CD4-positive, CD25-positive, alpha-beta regulatory T cell (primary cell): ENCODE measurements at regions not wholly inside any gene's neighbourhood (a gene's known extent, or its start where the extent isn't known, plus 50 kb on each side); places are given as distances from the start of the nearest gene placed in this dataset.

Experiments
- ATAC-seq, 2 donors: fragments of 150-1000 bp; cut with Tn5 transposase; one replicate each; pipeline ENCODE4 v1.10.0; 2021; ENCODE audit warnings: low read depth in 2 of 2, moderate number of reproducible peaks in 2 of 2, moderate library complexity in 1 of 2
- DNase-seq, 3 donors: peaks; one replicate each; pipeline versions ENCODE4 v3.0.0 to v3.0.0-alpha.2; 2012 to 2022; ENCODE audit warnings: mixed read lengths in 1 of 3
- H3K27ac ChIP-seq: one replicate; pipeline ENCODE4 v1.7.0; 2013; ENCODE audit warnings: mild to moderate bottlenecking, low read length; ENCODE audit not compliant: insufficient read depth, poor library complexity, severe bottlenecking
- H3K27me3 ChIP-seq: one replicate; pipeline ENCODE4 v1.7.0; 2013; ENCODE audit warnings: low read length; ENCODE audit not compliant: control insufficient read depth, insufficient read depth
- H3K36me3 ChIP-seq: one replicate; pipeline ENCODE4 v1.7.0; 2013; ENCODE audit warnings: mild to moderate bottlenecking, low read length, moderate library complexity; ENCODE audit not compliant: control insufficient read depth, insufficient read depth
- H3K4me1 ChIP-seq: 2 replicates; pipeline ENCODE4 v1.7.0; 2013; ENCODE audit warnings: mild to moderate bottlenecking, low read length; ENCODE audit not compliant: insufficient read depth, control insufficient read depth, poor library complexity, severe bottlenecking
- H3K4me3 ChIP-seq: one replicate; pipeline ENCODE4 v1.7.0; 2013; ENCODE audit warnings: low read depth, mild to moderate bottlenecking, low read length, moderate library complexity
- H3K9me3 ChIP-seq, 2 experiments: 1 replicate in 1 of 2; 2 replicates in 1 of 2; pipeline ENCODE4 v1.7.0; 2013; ENCODE audit warnings: low read length in 2 of 2, mild to moderate bottlenecking in 1 of 2, moderate library complexity in 1 of 2; ENCODE audit not compliant: control insufficient read depth in 2 of 2
- H3K27ac Mint-ChIP-seq, 3 donors: one replicate each; pipeline ENCODE4 v1.8.0; 2020 to 2022; ENCODE audit warnings: mild to moderate bottlenecking in 3 of 3, mixed read lengths in 3 of 3, moderate library complexity in 2 of 3
- H3K27me3 Mint-ChIP-seq: one replicate; pipeline ENCODE4 v1.8.0; 2022; ENCODE audit warnings: mild to moderate bottlenecking, mixed read lengths
- H3K36me3 Mint-ChIP-seq: one replicate; pipeline ENCODE4 v1.8.0; 2020; ENCODE audit warnings: mixed read lengths
- H3K4me1 Mint-ChIP-seq, 4 donors: one replicate each; pipeline ENCODE4 v1.8.0; 2020 to 2022; ENCODE audit warnings: mixed read lengths in 4 of 4, mild to moderate bottlenecking in 1 of 4
- H3K4me3 Mint-ChIP-seq, 4 donors: one replicate each; pipeline ENCODE4 v1.8.0; 2020 to 2022; ENCODE audit warnings: mild to moderate bottlenecking in 4 of 4, mixed read lengths in 4 of 4, moderate library complexity in 3 of 4
- H3K9me3 Mint-ChIP-seq, 7 donors: one replicate each; pipeline ENCODE4 v1.8.0; 2020 to 2022; ENCODE audit warnings: mixed read lengths in 7 of 7, mild to moderate bottlenecking in 3 of 7, moderate library complexity in 2 of 7

- Mint-ChIP-seq H3K36me3 (no peaks in the 10 kb centered on the region), H3K9me3 (peaks cover 0 to 1% (median 0%) of the 10 kb centered on the region in 7 donors), H3K4me3 (no peak overlapping the region), H3K4me1 (peaks cover 9 to 22% (median 16%) of the 10 kb centered on the region in 4 donors), H3K27me3 (peaks cover 4% of the 10 kb centered on the region), H3K27ac (no peak overlapping the region)
- Histone ChIP-seq H3K27me3 (no peaks in the 10 kb centered on the region), H3K4me1 (peaks cover 9% of the 10 kb centered on the region), H3K4me3 (no peak overlapping the region), H3K27ac (no peak overlapping the region), H3K36me3 (no peaks in the 10 kb centered on the region), H3K9me3 (no peaks in the 10 kb centered on the region)
- DNase-seq (no peak), ATAC-seq (no peak)
Observed at GRCh38 chr15:31516440-31516839, 189.8 kb downstream of the KLF13 start.

GRCh38 chr15:31516874-31517273, 190.2 kb downstream of the KLF13 start:
- DNase-seq (no peak), ATAC-seq (no peak)
- H3K9me3 ChIP-seq: no peaks in the 10 kb centered on the region
- H3K4me3 ChIP-seq: no peak overlapping the region
- Mint-ChIP-seq H3K27me3 (peaks cover 8% of the 10 kb centered on the region), H3K36me3 (no peaks in the 10 kb centered on the region), H3K9me3 (peaks cover 0 to 1% (median 0%) of the 10 kb centered on the region in 7 donors), H3K27ac (peak overlapping the region in 1 of 3 donors; percentile 45), H3K4me3 (no peak overlapping the region), H3K4me1 (peaks cover 8 to 21% (median 14%) of the 10 kb centered on the region in 4 donors)
- H3K4me1 ChIP-seq: peaks cover 7% of the 10 kb centered on the region
- no peak overlapping the region for H3K27ac ChIP-seq
- no peaks in the 10 kb centered on the region for H3K27me3 ChIP-seq
- H3K36me3 ChIP-seq: no peaks in the 10 kb centered on the region

DNA sequence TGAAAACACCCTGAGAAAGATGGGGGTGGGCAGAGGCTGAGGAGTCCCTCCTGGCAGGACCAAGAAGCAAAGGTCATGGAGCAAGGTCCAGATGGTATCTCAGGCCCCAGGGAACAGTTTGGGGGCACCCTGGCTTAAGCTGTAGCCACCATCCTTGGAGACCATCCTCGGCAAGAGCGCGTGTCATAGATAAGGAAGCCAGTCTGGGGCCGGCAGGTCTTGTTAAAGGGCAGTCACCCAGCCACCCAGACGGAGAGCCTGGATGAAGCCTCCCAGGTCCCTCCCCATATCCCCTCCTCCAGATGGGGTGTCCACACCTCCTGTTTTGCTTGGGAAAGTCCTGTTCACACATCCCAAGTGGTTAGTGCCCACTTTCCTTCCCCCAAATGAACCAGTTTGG, 191.1 kb downstream of the KLF13 start:
- peaks cover 0 to 1% (median 0%) of the 10 kb centered on the region in 7 donors for H3K9me3 Mint-ChIP-seq
- no peaks in the 10 kb centered on the region for H3K4me1 ChIP-seq
- peaks cover 0 to 13% (median 6%) of the 10 kb centered on the region in 4 donors for H3K4me1 Mint-ChIP-seq
- DNase-seq (no peak), ATAC-seq (no peak)
- no peaks in the 10 kb centered on the region for H3K9me3 ChIP-seq
- H3K4me3 ChIP-seq: no peak overlapping the region
- no peak overlapping the region for H3K4me3 Mint-ChIP-seq
- no peak overlapping the region for H3K27ac Mint-ChIP-seq
- no peaks in the 10 kb centered on the region for H3K27me3 ChIP-seq
- no peaks in the 10 kb centered on the region for H3K36me3 ChIP-seq
- H3K36me3 Mint-ChIP-seq: no peaks in the 10 kb centered on the region
- H3K27ac ChIP-seq: no peak overlapping the region
- H3K27me3 Mint-ChIP-seq: peaks cover 8% of the 10 kb centered on the region

GRCh38 chr15:31522028-31522427, 195.4 kb downstream of the KLF13 start:
- Histone ChIP-seq H3K27me3 (no peaks in the 10 kb centered on the region), H3K36me3 (no peaks in the 10 kb centered on the region), H3K9me3 (no peaks in the 10 kb centered on the region), H3K4me1 (no peaks in the 10 kb centered on the region), H3K27ac (no peak overlapping the region), H3K4me3 (no peak overlapping the region)
- H3K4me1 Mint-ChIP-seq: no peaks in the 10 kb centered on the region
- peaks cover 0 to 1% (median 0%) of the 10 kb centered on the region in 7 donors for H3K9me3 Mint-ChIP-seq
- DNase-seq (no peak), ATAC-seq (no peak)
- H3K27me3 Mint-ChIP-seq: peaks cover 11% of the 10 kb centered on the region
- no peak overlapping the region for H3K27ac Mint-ChIP-seq
- H3K36me3 Mint-ChIP-seq: no peaks in the 10 kb centered on the region
- no peak overlapping the region for H3K4me3 Mint-ChIP-seq

GRCh38 chr15:31523027-31523654, 196.5 kb downstream of the KLF13 start:
- no peaks in the 10 kb centered on the region for H3K9me3 ChIP-seq
- H3K4me3 ChIP-seq: no peak overlapping the region
- Mint-ChIP-seq H3K27ac (peak overlapping the region in 1 of 3 donors; percentile 65), H3K4me3 (no peak overlapping the region), H3K4me1 (no peaks in the 10 kb centered on the region), H3K9me3 (peaks cover 0 to 1% (median 0%) of the 10 kb centered on the region in 7 donors), H3K36me3 (no peaks in the 10 kb centered on the region), H3K27me3 (peaks cover 11% of the 10 kb centered on the region)
- H3K4me1 ChIP-seq: no peaks in the 10 kb centered on the region
- no peaks in the 10 kb centered on the region for H3K36me3 ChIP-seq
- ATAC-seq (no peak), DNase-seq (no peak)
- H3K27me3 ChIP-seq: no peaks in the 10 kb centered on the region
- no peak overlapping the region for H3K27ac ChIP-seq

DNA sequence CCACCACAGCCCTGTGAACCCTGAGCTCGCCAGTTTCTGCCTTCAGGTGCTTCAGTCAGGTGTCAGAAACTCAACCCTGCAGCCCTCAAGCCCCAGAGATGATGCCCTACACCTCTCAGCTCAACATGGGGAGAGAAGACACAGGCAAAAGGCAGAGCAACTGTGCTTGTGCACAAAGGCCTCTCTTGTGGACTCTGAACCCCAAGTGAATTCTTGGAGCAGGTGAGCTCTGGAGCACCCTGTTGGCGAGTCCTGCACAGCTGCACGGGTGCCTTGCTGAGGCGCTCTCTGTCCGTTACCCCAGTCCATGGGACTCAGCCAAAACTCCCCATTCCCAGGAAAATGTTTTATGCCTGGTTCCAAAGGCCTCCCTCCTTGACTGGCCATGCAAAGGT, 197.0 kb downstream of the KLF13 start:
- Histone ChIP-seq H3K36me3 (no peaks in the 10 kb centered on the region), H3K4me1 (no peaks in the 10 kb centered on the region), H3K27me3 (no peaks in the 10 kb centered on the region), H3K4me3 (no peak overlapping the region), H3K9me3 (no peaks in the 10 kb centered on the region), H3K27ac (no peak overlapping the region)
- Mint-ChIP-seq H3K27me3 (peaks cover 11% of the 10 kb centered on the region), H3K4me1 (no peaks in the 10 kb centered on the region), H3K36me3 (no peaks in the 10 kb centered on the region), H3K4me3 (no peak overlapping the region), H3K9me3 (peaks cover 0 to 1% (median 0%) of the 10 kb centered on the region in 7 donors), H3K27ac (no peak overlapping the region)
- ATAC-seq: no peak
- DNase-seq: no peak

DNA sequence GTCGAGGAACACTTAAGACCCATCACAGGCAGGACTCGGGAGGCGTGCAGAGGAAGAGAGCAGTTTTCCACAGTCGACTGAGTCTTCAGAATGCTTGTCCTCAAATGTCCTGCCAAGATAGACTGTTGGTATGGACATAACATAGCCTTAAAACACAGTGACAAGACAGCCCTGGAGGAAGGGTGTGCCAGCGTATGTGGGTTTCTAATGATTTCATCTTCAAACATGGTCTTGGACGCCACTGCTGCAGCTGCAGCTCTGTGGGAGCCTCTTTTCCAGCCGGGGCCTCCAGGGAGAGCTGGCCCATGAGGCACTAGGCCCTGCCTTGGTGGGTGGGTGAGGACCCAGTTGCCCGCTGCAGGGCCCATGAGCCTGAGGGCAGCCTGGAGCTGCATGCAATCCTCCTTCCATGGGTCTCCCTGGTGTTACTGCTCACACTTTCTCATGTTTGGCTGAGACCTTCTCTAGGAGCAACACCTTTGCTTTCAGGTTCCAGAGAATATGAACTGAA, 198.6 kb downstream of the KLF13 start:
- H3K4me3 ChIP-seq: no peak overlapping the region
- DNase-seq: no peak

More for the DNA sequence above, 198.6 kb downstream of the KLF13 start:
- no peak overlapping the region for H3K27ac ChIP-seq
- no peaks in the 10 kb centered on the region for H3K27me3 ChIP-seq
- no peaks in the 10 kb centered on the region for H3K9me3 ChIP-seq
- no peaks in the 10 kb centered on the region for H3K4me1 Mint-ChIP-seq
- peaks cover 8% of the 10 kb centered on the region for H3K27me3 Mint-ChIP-seq
- ATAC-seq: no peak
- no peaks in the 10 kb centered on the region for H3K36me3 Mint-ChIP-seq
- no peak overlapping the region for H3K4me3 Mint-ChIP-seq
- no peak overlapping the region for H3K27ac Mint-ChIP-seq
- H3K9me3 Mint-ChIP-seq: peaks cover 0 to 1% (median 0%) of the 10 kb centered on the region in 7 donors
- no peaks in the 10 kb centered on the region for H3K4me1 ChIP-seq
- no peaks in the 10 kb centered on the region for H3K36me3 ChIP-seq
